ENCODE measurements at regions not wholly inside any gene's neighbourhood (a gene's known extent, or its start where the extent isn't known, plus 50 kb on each side); places are given as distances from the start of the nearest gene placed in this dataset.

- TF ChIP-seq CTCF (IDR thresholded peaks at IDR 0.05; ENCODE audit: low read depth, low read length): no peak
- no peak for DNase-seq (ENCODE audit: low read depth in 2 of 2)
- H3K4me3 ChIP-seq (replicated peaks in 1 of 2; ENCODE audit: low read depth in 2 of 2, low read length in 2 of 2): no peak overlapping the region
Observed at GRCh38 chr4:124306352-124306751, 406.2 kb downstream of the ANKRD50 start.

- no peak overlapping the region for H3K4me3 ChIP-seq (replicated peaks in 1 of 2; ENCODE audit: low read depth in 2 of 2, low read length in 2 of 2)
- TF ChIP-seq CTCF (IDR thresholded peaks at IDR 0.05; ENCODE audit: low read depth, low read length): no peak
- DNase-seq (ENCODE audit: low read depth in 2 of 2): no peak
Observed at GRCh38 chr4:124307143-124307542, 405.4 kb downstream of the ANKRD50 start.

- TF ChIP-seq CTCF (IDR thresholded peaks at IDR 0.05; ENCODE audit: low read depth, low read length): no peak
- H3K4me3 ChIP-seq (replicated peaks in 1 of 2; ENCODE audit: low read depth in 2 of 2, low read length in 2 of 2): no peak overlapping the region
- DNase-seq (ENCODE audit: low read depth in 2 of 2): no peak
Observed at GRCh38 chr4:124318292-124318691, 394.2 kb downstream of the ANKRD50 start.

- peak; percentile 21 to 53 for DNase-seq (ENCODE audit: low read depth in 2 of 2)
- no peak overlapping the region for H3K4me3 ChIP-seq (replicated peaks in 1 of 2; ENCODE audit: low read depth in 2 of 2, low read length in 2 of 2)
- peak; percentile 10 for TF ChIP-seq CTCF (IDR thresholded peaks at IDR 0.05; ENCODE audit: low read depth, low read length)
Observed at GRCh38 chr4:124321364-124321763, 391.2 kb downstream of the ANKRD50 start.

GRCh38 chr4:124322234-124323065 lies 390.1 kb downstream of the ANKRD50 start:
- DNase-seq (ENCODE audit: low read depth in 2 of 2): peak; percentile 73
- H3K4me3 ChIP-seq (replicated peaks in 1 of 2; ENCODE audit: low read depth in 2 of 2, low read length in 2 of 2): no peak overlapping the region
- TF ChIP-seq CTCF (IDR thresholded peaks at IDR 0.05; ENCODE audit: low read depth, low read length): peak; percentile 14

- no peak overlapping the region for H3K4me3 ChIP-seq (replicated peaks in 1 of 2; ENCODE audit: low read depth in 2 of 2, low read length in 2 of 2)
- no peak for DNase-seq (ENCODE audit: low read depth in 2 of 2)
- TF ChIP-seq CTCF (IDR thresholded peaks at IDR 0.05; ENCODE audit: low read depth, low read length): no peak
Observed at GRCh38 chr4:124325690-124326089, 386.8 kb downstream of the ANKRD50 start.
